Lung microvascular endothelial cell (primary cell): ENCODE measurements at regions not wholly inside any gene's neighbourhood (a gene's known extent, or its start where the extent isn't known, plus 50 kb on each side); places are given as distances from the start of the nearest gene placed in this dataset.
"Not testable (repeated sequence)": the region's sequence is repeated elsewhere in the genome, so short reads cannot be mapped to it uniquely, and the experiment has no call there.

ENCODE experiments used
- DNase-seq, 2 donors: peaks; one replicate each; pipeline versions ENCODE4 v3.0.0 to v3.0.0-alpha.2; 2010; ENCODE audit warnings: low read depth in 2 of 2

- DNase-seq: no peak
These were observed 174.8 kb upstream of the RTL1 start for GRCh38 chr14:101078170-101078891.

- no peak for DNase-seq
These were observed 175.3 kb upstream of the RTL1 start for GRCh38 chr14:101078892-101079221.

GRCh38 chr14:101080922-101081593, 177.5 kb upstream of the RTL1 start:
- no peak for DNase-seq

DNA sequence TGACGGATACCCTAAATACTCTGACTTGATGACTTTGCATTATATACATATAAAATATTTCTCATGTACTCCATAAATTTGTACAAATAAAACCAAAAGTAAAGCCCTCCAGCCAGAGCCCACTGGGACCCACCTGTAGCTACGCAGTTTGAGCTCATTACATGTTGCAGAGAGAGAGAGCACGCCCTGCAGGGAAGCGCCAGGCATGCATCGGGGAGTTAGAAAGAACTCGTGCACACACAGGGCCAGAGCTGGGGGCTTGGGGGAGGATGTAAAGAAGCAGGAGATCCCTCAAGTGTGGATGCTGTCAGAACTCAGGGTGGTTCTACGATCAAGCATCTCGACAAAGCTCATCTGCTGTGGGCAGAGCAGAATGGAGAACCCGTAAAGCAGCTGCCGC, 178.5 kb upstream of the RTL1 start:
- no peak for DNase-seq

- DNase-seq: no peak
These were observed 179.2 kb upstream of the RTL1 start for GRCh38 chr14:101082436-101083384.

- peak in 1 of 2 donors; percentile 17 for DNase-seq
These were observed 180.3 kb upstream of the RTL1 start for GRCh38 chr14:101083564-101084435.

DNA sequence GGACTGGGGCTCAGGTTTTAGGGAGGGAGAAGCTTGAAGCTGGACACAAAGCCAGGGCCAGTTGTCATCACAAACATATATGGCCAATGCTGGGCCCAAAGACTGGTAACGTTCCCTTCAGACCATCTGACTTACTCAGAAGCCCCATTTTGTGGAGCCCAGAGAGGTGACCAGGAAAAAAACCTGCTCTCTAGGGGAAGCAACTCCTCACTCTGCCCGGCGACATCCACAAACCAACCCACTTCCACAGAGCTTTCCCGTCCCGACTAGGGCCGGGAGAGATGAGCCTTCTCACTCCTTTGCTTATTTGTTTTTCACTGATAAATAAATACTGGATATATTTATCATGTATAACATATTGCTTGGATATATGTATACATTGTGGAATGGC, 180.9 kb upstream of the RTL1 start:
- DNase-seq: no peak

- no peak for DNase-seq
These were observed 183.4 kb upstream of the RTL1 start for GRCh38 chr14:101086926-101087325.

DNA sequence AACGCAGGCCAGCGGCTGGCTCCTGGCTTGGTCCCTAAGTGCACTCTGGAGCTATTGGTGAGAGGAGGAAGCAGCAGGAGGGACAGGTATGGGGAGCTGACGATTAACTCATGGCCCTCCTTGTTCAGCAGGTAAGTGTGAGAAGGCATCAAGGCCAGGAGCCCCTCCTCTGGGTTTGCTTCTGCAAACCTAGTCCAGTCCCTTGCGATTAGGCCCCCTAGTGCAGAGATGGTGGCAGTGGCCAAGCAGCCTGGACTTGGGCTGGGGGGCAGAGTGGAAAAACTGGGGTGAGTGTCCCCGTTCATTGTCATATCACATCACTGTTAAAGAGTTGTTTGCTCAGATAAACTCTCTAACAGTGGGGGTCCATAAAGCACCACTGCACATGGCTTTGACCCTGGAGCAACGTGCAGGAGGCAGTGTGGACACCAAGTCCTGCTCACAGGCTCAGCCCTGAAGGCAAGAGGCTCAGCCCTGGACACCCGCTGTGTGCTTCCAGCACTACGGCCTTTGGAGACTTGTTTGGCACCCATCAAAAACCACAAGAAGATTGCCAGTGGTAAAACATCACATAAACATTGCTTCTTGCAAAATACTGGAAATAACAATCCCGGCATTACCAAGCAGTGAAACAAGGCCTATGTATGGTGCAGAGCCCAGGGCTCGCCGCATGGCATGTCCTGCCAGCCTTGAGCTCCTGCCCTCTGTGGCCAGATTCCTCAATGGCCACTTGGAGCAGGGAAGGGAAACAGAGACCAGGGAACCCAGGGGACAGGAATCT, 184.3 kb upstream of the RTL1 start:
- DNase-seq: no peak

DNA sequence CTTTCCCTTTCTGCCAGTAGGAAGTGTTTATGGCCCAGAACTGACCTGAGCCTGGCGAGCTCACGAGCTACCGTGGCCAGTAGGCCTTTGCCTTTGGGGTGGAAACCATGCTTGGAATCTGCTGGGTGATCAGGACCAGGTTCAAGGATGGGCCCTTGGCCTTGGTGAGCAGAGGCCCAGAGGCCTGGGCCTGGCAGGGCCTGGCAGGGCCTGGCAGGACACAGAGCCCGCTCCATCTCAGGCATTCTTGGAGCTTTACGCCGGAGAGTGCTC, 184.8 kb upstream of the RTL1 start:
- DNase-seq: no peak

- no peak for DNase-seq
These were observed 185.2 kb upstream of the RTL1 start for GRCh38 chr14:101088714-101089113.

- DNase-seq: not testable (repeated sequence)
These were observed 187.0 kb upstream of the RTL1 start for GRCh38 chr14:101090478-101090877.

DNA sequence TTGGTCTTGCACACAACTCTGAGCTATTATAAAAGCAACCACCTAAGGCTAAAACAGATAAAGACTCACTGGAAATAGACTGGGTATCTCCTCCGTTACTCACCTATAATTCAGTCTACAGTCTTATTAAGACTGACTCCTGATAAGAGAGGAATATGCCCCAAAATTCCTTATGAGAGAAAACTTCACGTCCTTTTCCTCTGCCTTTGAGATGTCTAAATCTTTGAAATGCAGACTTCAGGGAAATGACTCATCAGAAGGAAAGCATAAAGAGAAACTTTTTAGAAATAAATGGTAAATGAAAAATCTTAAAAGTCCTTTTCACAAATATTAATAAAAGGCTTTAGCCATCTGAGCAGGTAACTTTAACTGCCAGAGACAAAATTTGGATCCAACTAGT, 187.5 kb upstream of the RTL1 start:
- no peak for DNase-seq

- not testable (repeated sequence) for DNase-seq
These were observed 191.4 kb upstream of the RTL1 start for GRCh38 chr14:101094916-101095315.

DNA sequence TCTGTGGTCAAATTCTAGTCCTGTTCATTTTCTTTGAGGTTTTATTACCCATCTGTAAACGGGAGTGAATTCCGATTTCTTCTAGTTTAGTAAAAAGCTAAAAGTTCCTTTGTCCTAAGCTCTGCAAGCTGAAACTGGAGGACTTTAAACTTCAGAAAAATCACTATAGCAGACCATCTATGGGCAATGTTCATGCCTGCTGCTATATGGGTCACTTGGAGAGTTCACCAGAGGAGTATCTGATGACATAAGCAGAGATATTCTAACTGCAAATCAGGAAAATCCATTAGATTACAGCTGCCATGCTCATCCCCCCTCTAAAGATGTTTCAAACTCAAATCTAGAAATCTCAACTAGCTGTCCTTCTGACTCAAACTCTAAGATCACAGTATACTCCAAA, 193.0 kb upstream of the RTL1 start:
- no peak for DNase-seq

GRCh38 chr14:101097109-101097793, 193.7 kb upstream of the RTL1 start:
- DNase-seq: no peak

GRCh38 chr14:101098177-101098576, 194.7 kb upstream of the RTL1 start:
- peak in 1 of 2 donors; percentile 26 for DNase-seq

- DNase-seq: peak; percentile 29 to 41
These were observed 195.1 kb upstream of the RTL1 start for GRCh38 chr14:101098641-101099040.

DNA sequence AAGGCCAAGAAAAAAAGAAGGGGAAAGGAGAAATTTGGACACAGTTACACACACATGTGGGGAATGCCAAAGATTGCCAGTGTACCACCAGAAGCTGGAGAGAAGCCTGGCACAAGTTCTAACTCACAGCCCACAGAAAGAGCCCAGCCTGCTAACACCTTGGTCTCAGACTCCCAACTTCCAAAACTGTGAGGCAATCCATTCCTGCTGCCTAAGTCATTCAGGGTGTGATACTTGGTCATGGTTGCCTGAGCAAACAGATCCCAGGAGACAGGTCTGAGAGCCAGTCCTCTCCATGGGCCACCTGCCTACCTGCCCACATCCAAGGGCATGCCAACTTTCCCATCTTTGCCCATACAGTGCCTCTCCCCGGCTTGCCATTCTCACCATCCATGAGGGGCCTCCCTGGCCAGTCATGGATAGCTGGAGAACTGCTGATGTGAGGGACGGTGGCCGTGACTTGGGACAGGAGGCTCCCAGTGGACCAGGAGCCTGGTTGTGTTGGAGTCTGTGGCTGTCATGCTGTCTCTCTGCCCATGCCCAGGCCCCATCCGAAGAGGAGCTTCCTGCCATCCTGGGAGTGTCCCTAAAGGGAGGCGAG, 198.0 kb upstream of the RTL1 start:
- DNase-seq: no peak

GRCh38 chr14:101102875-101103274, 199.4 kb upstream of the RTL1 start:
- no peak for DNase-seq
